NB4 (cell line): ENCODE measurements at regions not wholly inside any gene's neighbourhood (a gene's known extent, or its start where the extent isn't known, plus 50 kb on each side); places are given as distances from the start of the nearest gene placed in this dataset.

Experiments
- MYC ChIP-seq: IDR thresholded peaks from 2 replicates; pipeline ENCODE4 v1.6.1; 2011; ENCODE audit warnings: low read depth, low read length
- POLR2A ChIP-seq: IDR thresholded peaks from 2 replicates; pipeline ENCODE4 v1.6.1; 2011; ENCODE audit warnings: mild to moderate bottlenecking; ENCODE audit not compliant: insufficient read length; ENCODE audit errors: extremely low read depth
- TF ChIP-seq, protein P1 (sequence below): IDR thresholded peaks from one replicate; pipeline ENCODE4 v1.5.1; 2012; ENCODE audit warnings: low read depth, low read length

DNA sequence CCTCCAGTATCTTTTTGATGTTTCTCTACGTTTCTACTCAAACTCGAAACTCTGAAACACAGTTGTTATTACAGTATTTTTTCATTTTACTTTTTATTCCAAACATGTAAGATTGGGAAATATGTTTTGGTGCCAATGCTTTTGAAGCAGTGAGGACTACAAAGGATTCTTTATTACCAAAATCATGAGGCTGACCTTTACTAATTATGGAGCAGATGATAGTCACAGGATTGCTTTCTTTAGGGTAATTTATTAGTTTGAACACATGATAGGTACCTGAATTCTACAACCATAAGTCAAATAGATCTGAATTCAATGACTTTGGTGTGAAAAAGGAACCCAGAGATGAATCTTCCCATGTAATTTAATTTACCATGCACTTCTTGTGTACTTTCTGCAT lies 2015.1 kb upstream of the C9orf72 start:
- TF ChIP-seq POLR2A, result no peak
- TF ChIP-seq, protein P1, sequence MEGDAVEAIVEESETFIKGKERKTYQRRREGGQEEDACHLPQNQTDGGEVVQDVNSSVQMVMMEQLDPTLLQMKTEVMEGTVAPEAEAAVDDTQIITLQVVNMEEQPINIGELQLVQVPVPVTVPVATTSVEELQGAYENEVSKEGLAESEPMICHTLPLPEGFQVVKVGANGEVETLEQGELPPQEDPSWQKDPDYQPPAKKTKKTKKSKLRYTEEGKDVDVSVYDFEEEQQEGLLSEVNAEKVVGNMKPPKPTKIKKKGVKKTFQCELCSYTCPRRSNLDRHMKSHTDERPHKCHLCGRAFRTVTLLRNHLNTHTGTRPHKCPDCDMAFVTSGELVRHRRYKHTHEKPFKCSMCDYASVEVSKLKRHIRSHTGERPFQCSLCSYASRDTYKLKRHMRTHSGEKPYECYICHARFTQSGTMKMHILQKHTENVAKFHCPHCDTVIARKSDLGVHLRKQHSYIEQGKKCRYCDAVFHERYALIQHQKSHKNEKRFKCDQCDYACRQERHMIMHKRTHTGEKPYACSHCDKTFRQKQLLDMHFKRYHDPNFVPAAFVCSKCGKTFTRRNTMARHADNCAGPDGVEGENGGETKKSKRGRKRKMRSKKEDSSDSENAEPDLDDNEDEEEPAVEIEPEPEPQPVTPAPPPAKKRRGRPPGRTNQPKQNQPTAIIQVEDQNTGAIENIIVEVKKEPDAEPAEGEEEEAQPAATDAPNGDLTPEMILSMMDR, result no peak
- no peak for TF ChIP-seq MYC
